HepG2 (cell line): ENCODE measurements at regions not wholly inside any gene's neighbourhood (a gene's known extent, or its start where the extent isn't known, plus 50 kb on each side); places are given as distances from the start of the nearest gene placed in this dataset.

Experiments used
- BCLAF1 ChIP-seq: fragments of 450-650 bp; IDR thresholded peaks from 2 replicates; pipeline ENCODE4 v1.6.1; 2017; ENCODE audit warnings: mild to moderate bottlenecking
- BHLHE40 ChIP-seq: IDR thresholded peaks from 2 replicates; pipeline ENCODE4 v1.6.1; 2011; ENCODE audit warnings: low read length, improper control_type of control experiment
- CEBPG ChIP-seq: IDR thresholded peaks from 2 replicates; pipeline ENCODE4 v1.6.1; 2016
- HMGXB3 ChIP-seq: sonication (generic); formaldehyde crosslinking; IDR thresholded peaks from 2 replicates; pipeline ENCODE4 v1.4.0; 2020; ENCODE audit warnings: missing genetic modification reagents, borderline replicate concordance
- KDM3A ChIP-seq: IDR thresholded peaks from 2 replicates; pipeline ENCODE4 v1.6.1; 2018; ENCODE audit warnings: low read depth, missing compliant biosample characterization
- KDM4B ChIP-seq: sonication (generic); formaldehyde crosslinking; IDR thresholded peaks from 2 replicates; pipeline ENCODE4 v1.4.0; 2020; ENCODE audit warnings: missing genetic modification reagents
- TBL1XR1 ChIP-seq: fragments of 150-350 bp; IDR thresholded peaks from 2 replicates; pipeline ENCODE4 v1.6.1; 2014; ENCODE audit warnings: borderline replicate concordance, low read length; ENCODE audit not compliant: partially characterized antibody
- TBP ChIP-seq: sonication (generic); formaldehyde crosslinking; IDR thresholded peaks from 2 replicates; pipeline ENCODE4 v1.5.0; 2020; ENCODE audit warnings: missing genetic modification reagents
- TOE1 ChIP-seq: sonication (generic); formaldehyde crosslinking; IDR thresholded peaks from 2 replicates; pipeline ENCODE4 v1.4.0; 2020; ENCODE audit warnings: mild to moderate bottlenecking, missing genetic modification reagents
- ZBTB39 ChIP-seq: sonication (generic); formaldehyde crosslinking; IDR thresholded peaks from 2 replicates; pipeline ENCODE4 v1.5.0; 2020; ENCODE audit warnings: missing genetic modification reagents
- ZNF816 ChIP-seq: sonication (generic); formaldehyde crosslinking; IDR thresholded peaks from 2 replicates; pipeline ENCODE4 v1.8.0; 2022; ENCODE audit warnings: missing genetic modification reagents, mild to moderate bottlenecking, borderline replicate concordance
- TF ChIP-seq, protein P1 (sequence below): sonication (generic); formaldehyde crosslinking; IDR thresholded peaks from 2 replicates; pipeline ENCODE4 v1.5.0; 2020; ENCODE audit warnings: missing genetic modification reagents, mild to moderate bottlenecking, borderline replicate concordance

- TF ChIP-seq HMGXB3 (peak; percentile 87), TOE1 (CRISPR knock-in tag) (peak; percentile 90; the same call in 1 of the 2 replicates), BCLAF1 (no peak), TBP (CRISPR knock-in tag) (no peak), ZNF816 (no peak), TBL1XR1 (peak; percentile 93), KDM3A (CRISPR knock-in tag) (peak; percentile 87; the same call in 1 of the 2 replicates), ZBTB39 (CRISPR knock-in tag) (no peak), KDM4B (peak; percentile 97), BHLHE40 (peak; percentile 53; the same call in 1 of the 2 replicates), CEBPG (peak; percentile 95)
- TF ChIP-seq, protein P1, sequence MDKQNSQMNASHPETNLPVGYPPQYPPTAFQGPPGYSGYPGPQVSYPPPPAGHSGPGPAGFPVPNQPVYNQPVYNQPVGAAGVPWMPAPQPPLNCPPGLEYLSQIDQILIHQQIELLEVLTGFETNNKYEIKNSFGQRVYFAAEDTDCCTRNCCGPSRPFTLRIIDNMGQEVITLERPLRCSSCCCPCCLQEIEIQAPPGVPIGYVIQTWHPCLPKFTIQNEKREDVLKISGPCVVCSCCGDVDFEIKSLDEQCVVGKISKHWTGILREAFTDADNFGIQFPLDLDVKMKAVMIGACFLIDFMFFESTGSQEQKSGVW (CRISPR knock-in tag) = no peak
Observed at GRCh38 chr4:157994863-157995262, 178.0 kb downstream of the GASK1B start (continued).
